ENCODE measurements at regions not wholly inside any gene's neighbourhood (a gene's known extent, or its start where the extent isn't known, plus 50 kb on each side); places are given as distances from the start of the nearest gene placed in this dataset.

DNA sequence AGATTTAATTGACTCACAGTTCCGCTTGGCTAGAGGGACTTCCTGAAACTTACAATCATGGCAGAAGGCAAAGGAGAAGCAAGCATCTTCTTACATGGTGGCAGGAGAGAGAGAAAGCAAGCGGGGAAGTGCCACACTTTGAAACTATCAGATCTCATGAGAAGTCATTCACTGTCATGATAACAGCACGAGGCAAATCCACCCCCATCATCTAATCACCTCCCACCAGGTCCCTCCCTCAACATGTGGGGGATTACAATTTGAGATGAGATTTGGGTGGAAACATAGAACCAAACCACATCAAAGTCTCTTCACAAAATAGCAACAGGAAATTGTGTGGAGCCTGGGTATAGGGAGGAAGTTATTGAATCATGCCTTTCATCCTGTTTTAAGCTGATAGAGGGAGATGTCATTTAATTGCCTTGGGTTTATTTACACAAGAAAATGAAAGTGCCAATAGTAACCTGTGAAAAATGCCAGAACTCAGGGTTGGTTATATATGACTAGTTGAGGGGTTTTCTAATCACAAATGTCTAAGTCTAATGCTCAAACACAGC is 624.8 kb upstream of the LMCD1 start:
- SMC1A ChIA-PET (ENCODE audit: uncharacterized antibody, unreplicated experiment): no interaction called here
- no peaks in the 10 kb centered on the region for H3K27me3 ChIP-seq (replicated peaks in 1 of 2; ENCODE audit: control insufficient read depth in 2 of 2, insufficient read depth in 2 of 2, low read length in 1 of 2)
- RAD21 ChIA-PET (ENCODE audit: unreplicated experiment): no interaction called here
- no peak overlapping the region for H3K9ac ChIP-seq (ENCODE audit: control insufficient read depth, insufficient read depth, low read length)
- in situ Hi-C loops (cut with MboI): no loop called here
- POLR2A ChIA-PET: no interaction called here
- no peaks in the 10 kb centered on the region for H3K36me3 ChIP-seq (ENCODE audit: control insufficient read depth in 2 of 2, insufficient read depth in 2 of 2, low read length in 1 of 2)
- CTCF ChIA-PET: no interaction called here
- H3K9me3 ChIP-seq (replicated peaks; ENCODE audit: control insufficient read depth, insufficient read depth, low read length): no peaks in the 10 kb centered on the region
- intact Hi-C loops (cut with micrococcal nuclease; ENCODE audit: unreplicated experiment): no loop called here
- no peaks in the 10 kb centered on the region for H3K4me1 ChIP-seq (ENCODE audit: control insufficient read depth, insufficient read depth, low read length)
- no peak overlapping the region for H3K4me2 ChIP-seq (ENCODE audit: control insufficient read depth, insufficient read depth)
- H4K20me1 ChIP-seq (ENCODE audit: control insufficient read depth, insufficient read depth): no peaks in the 10 kb centered on the region
- TF ChIP-seq SUPT20H (IDR thresholded peaks at IDR 0.05; ENCODE audit: borderline replicate concordance, control insufficient read depth, low read depth, low read length): no peak
- TF ChIP-seq, protein P1, sequence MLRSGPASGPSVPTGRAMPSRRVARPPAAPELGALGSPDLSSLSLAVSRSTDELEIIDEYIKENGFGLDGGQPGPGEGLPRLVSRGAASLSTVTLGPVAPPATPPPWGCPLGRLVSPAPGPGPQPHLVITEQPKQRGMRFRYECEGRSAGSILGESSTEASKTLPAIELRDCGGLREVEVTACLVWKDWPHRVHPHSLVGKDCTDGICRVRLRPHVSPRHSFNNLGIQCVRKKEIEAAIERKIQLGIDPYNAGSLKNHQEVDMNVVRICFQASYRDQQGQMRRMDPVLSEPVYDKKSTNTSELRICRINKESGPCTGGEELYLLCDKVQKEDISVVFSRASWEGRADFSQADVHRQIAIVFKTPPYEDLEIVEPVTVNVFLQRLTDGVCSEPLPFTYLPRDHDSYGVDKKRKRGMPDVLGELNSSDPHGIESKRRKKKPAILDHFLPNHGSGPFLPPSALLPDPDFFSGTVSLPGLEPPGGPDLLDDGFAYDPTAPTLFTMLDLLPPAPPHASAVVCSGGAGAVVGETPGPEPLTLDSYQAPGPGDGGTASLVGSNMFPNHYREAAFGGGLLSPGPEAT (IDR thresholded peaks at IDR 0.05; ENCODE audit: low read depth): no peak
- TF ChIP-seq, protein P2, sequence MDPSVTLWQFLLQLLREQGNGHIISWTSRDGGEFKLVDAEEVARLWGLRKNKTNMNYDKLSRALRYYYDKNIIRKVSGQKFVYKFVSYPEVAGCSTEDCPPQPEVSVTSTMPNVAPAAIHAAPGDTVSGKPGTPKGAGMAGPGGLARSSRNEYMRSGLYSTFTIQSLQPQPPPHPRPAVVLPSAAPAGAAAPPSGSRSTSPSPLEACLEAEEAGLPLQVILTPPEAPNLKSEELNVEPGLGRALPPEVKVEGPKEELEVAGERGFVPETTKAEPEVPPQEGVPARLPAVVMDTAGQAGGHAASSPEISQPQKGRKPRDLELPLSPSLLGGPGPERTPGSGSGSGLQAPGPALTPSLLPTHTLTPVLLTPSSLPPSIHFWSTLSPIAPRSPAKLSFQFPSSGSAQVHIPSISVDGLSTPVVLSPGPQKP (IDR thresholded peaks at IDR 0.05; ENCODE audit: low read depth, low read length): no peak
- no peak for TF ChIP-seq ASH2L (IDR thresholded peaks at IDR 0.05; ENCODE audit: borderline replicate concordance, low read depth)
- no peak for TF ChIP-seq SP1 (IDR thresholded peaks at IDR 0.05; ENCODE audit: low read depth, low read length)
- no peak for TF ChIP-seq SMC3 (IDR thresholded peaks at IDR 0.05; ENCODE audit: borderline replicate concordance, low read length)
- TF ChIP-seq MEF2B (IDR thresholded peaks at IDR 0.05; ENCODE audit: partially characterized antibody, poor library complexity, severe bottlenecking): no peak
- H3K4me3 ChIP-seq: no peak overlapping the region
- no peak overlapping the region for H2AFZ ChIP-seq (ENCODE audit: control insufficient read depth, low read depth, low read length)
- peak; percentile 17; the same call in 2 of the 3 replicates for ATAC-seq
- no peaks in the 10 kb centered on the region for H3K79me2 ChIP-seq (ENCODE audit: control insufficient read depth, insufficient read depth, low read length)
- no peak for DNase-seq (ENCODE audit: low read depth, low spot score)
- FAIRE-seq: no peak
- no TSS peak for BruUV-seq (replicated peaks)
- no peak overlapping the region for H3K27ac ChIP-seq (ENCODE audit: control insufficient read depth, insufficient read depth)
- 16% methylated on average over 3 of the region's 3 CpGs for whole genome bisulfite sequencing (ENCODE audit: insufficient coverage, insufficient replicate concordance, low lambda C conversion rate, missing lambda C conversion rate)
